Fibroblast of lung (primary cell): ENCODE measurements at regions not wholly inside any gene's neighbourhood (a gene's known extent, or its start where the extent isn't known, plus 50 kb on each side); places are given as distances from the start of the nearest gene placed in this dataset.

ENCODE experiments used
- CTCF ChIP-seq, 2 donors: IDR thresholded peaks in 1 of 2; conservative IDR thresholded peaks in 1 of 2; 1 replicate in 1 of 2; 2 replicates in 1 of 2; pipeline ENCODE4 v1.5.1; 2011 to 2012; ENCODE audit warnings: low read length in 2 of 2, control low read depth in 1 of 2, inconsistent platforms in 1 of 2, low read depth in 1 of 2, mild to moderate bottlenecking in 1 of 2
- EZH2 ChIP-seq: IDR thresholded peaks from 2 replicates; pipeline ENCODE4 v1.5.1; 2012; ENCODE audit warnings: low read length, control low read depth, mild to moderate bottlenecking; ENCODE audit errors: missing control alignments

GRCh38 chr17:79159926-79160325 is 85.3 kb downstream of the ENGASE start:
- TF ChIP-seq CTCF (conservative IDR thresholded peaks at IDR 0.05 in 1 of 2, IDR thresholded peaks at IDR 0.05 in 1 of 2; ENCODE audit: low read depth in 1 of 2, low read length in 2 of 2) (no peak), EZH2 (no peak)
